HepG2 (cell line): ENCODE measurements at regions not wholly inside any gene's neighbourhood (a gene's known extent, or its start where the extent isn't known, plus 50 kb on each side); places are given as distances from the start of the nearest gene placed in this dataset.

Experiments used
- ATAC-seq: fragments of 200-7000 bp; cut with Tn5 transposase; 3 replicates; pipeline ENCODE4 v1.9.1; 2020; ENCODE audit warnings: mild to moderate bottlenecking, moderate library complexity
- BruUV-seq: library from RNA; stranded (reverse); fragments of 400-500 nt; replicated peaks from 2 replicates; lab custom pipeline; 2021; lab: Mats Ljungman, UMichigan
- CTCF ChIA-PET: fragments of 300-600 bp; formaldehyde crosslinking; extraction: SDS; loops from one replicate; lab custom pipeline; 2021; ENCODE audit warnings: low total read pairs, inconsistent platforms, low intra/inter-chr PET ratio; lab: Yijun Ruan, JAX
- POLR2A ChIA-PET: fragments of 350-600 bp; sonication (Branson Sonifier 250); formaldehyde crosslinking; loops from one replicate; lab custom pipeline; 2020; ENCODE audit warnings: antibody characterized with exemption, inconsistent platforms; lab: Yijun Ruan, JAX
- DNase-seq: peaks from one replicate; pipeline ENCODE4 v3.0.0-alpha.2; 2015; ENCODE audit warnings: low spot score
- FAIRE-seq: peaks from 3 replicates; lab custom pipeline; 2011; peaks lifted over from hg19 to GRCh38; lab: Jason Lieb, UNC
- H2AFZ ChIP-seq: one replicate; pipeline ENCODE4 v1.6.1; 2011; ENCODE audit warnings: low read length, inconsistent platforms
- H3K27ac ChIP-seq: fragments of 300-600 bp; 3 replicates; pipeline ENCODE4 v1.8.0; 2011; ENCODE audit warnings: mixed run types, mild to moderate bottlenecking, mixed read lengths, low read length, inconsistent platforms; ENCODE audit not compliant: insufficient read depth; ENCODE audit errors: extremely low read length
- H3K27me3 ChIP-seq, 2 experiments: fragments of 200-600 bp in 1 of 2; 2 replicates in 1 of 2; 3 replicates in 1 of 2; pipeline versions ENCODE4 v1.6.0 to v1.8.0; 2011; ENCODE audit warnings: low read length in 2 of 2, mild to moderate bottlenecking in 2 of 2, moderate library complexity in 2 of 2, inconsistent platforms in 1 of 2; ENCODE audit not compliant: insufficient read depth in 2 of 2, control insufficient read depth in 1 of 2
- H3K36me3 ChIP-seq, 2 experiments: fragments of 200-600 bp in 1 of 2; replicated peaks in 1 of 2; 2 replicates in 1 of 2; 3 replicates in 1 of 2; pipeline versions ENCODE4 v1.5.1 to v1.8.0; 2011; ENCODE audit warnings: low read length in 2 of 2, inconsistent platforms in 1 of 2; ENCODE audit not compliant: insufficient read depth in 2 of 2, control insufficient read depth in 1 of 2
- H3K4me1 ChIP-seq: 2 replicates; pipeline ENCODE4 v1.5.1; 2012; ENCODE audit warnings: low read length, inconsistent platforms; ENCODE audit not compliant: insufficient read depth
- H3K4me2 ChIP-seq: 2 replicates; pipeline ENCODE4 v1.6.0; 2011; ENCODE audit warnings: low read depth, low read length, inconsistent platforms
- H3K4me3 ChIP-seq, 3 experiments: fragments of 200-600 bp in 1 of 3; sonication (generic), shearing (Covaris generic) in 1 of 3; replicated peaks in 1 of 3; 2 replicates each; pipeline ENCODE4 v1.5.1; 2011 to 2016; ENCODE audit warnings: low read length in 3 of 3, inconsistent platforms in 2 of 3, low read depth in 2 of 3, mild to moderate bottlenecking in 2 of 3, control low read depth in 1 of 3, mixed read lengths in 1 of 3; ENCODE audit not compliant: insufficient read depth in 1 of 3
- H3K79me2 ChIP-seq: one replicate; pipeline ENCODE4 v1.6.1; 2011; ENCODE audit warnings: low read length, inconsistent platforms; ENCODE audit not compliant: insufficient read depth
- H3K9ac ChIP-seq: 2 replicates; pipeline ENCODE4 v1.6.0; 2011; ENCODE audit warnings: mild to moderate bottlenecking, low read depth, low read length, inconsistent platforms; ENCODE audit not compliant: insufficient read depth
- H3K9me3 ChIP-seq: 2 replicates; pipeline ENCODE4 v1.5.1; 2012; ENCODE audit warnings: mild to moderate bottlenecking, low read length
- H4K20me1 ChIP-seq: 2 replicates; pipeline ENCODE4 v1.6.0; 2011; ENCODE audit warnings: inconsistent platforms, mild to moderate bottlenecking, low read length, moderate library complexity; ENCODE audit not compliant: insufficient read depth
- BORCS8-MEF2B ChIP-seq: sonication (generic); formaldehyde crosslinking; IDR thresholded peaks from 2 replicates; pipeline ENCODE4 v1.8.0; 2022; ENCODE audit warnings: mild to moderate bottlenecking, missing genetic modification reagents
- DPF2 ChIP-seq: sonication (generic); formaldehyde crosslinking; IDR thresholded peaks from 2 replicates; pipeline ENCODE4 v1.4.0; 2020; ENCODE audit warnings: mild to moderate bottlenecking, low read depth, missing genetic modification reagents, borderline replicate concordance
- GRHL1 ChIP-seq: sonication (generic); formaldehyde crosslinking; conservative IDR thresholded peaks from 2 replicates; pipeline ENCODE4 v1.8.0; 2022; ENCODE audit warnings: missing genetic modification reagents
- HINFP ChIP-seq: sonication (generic); formaldehyde crosslinking; IDR thresholded peaks from 2 replicates; pipeline ENCODE4 v1.4.0; 2020; ENCODE audit warnings: low read depth, mild to moderate bottlenecking, missing genetic modification reagents
- HNF4A ChIP-seq: sonication (generic); formaldehyde crosslinking; IDR thresholded peaks from 2 replicates; pipeline ENCODE4 v1.4.0; 2020; ENCODE audit warnings: missing genetic modification reagents
- HNRNPK ChIP-seq: fragments of 200-400 bp; formaldehyde crosslinking; IDR thresholded peaks from 2 replicates; pipeline ENCODE4 v1.6.1; 2018; ENCODE audit warnings: low read length, low read depth, moderate library complexity, mild to moderate bottlenecking; ENCODE audit not compliant: poor library complexity, severe bottlenecking
- IRX3 ChIP-seq: sonication (generic); formaldehyde crosslinking; IDR thresholded peaks from 2 replicates; pipeline ENCODE4 v1.8.1; 2023; ENCODE audit warnings: mild to moderate bottlenecking, low read depth, missing genetic modification reagents, borderline replicate concordance
- RFXAP ChIP-seq: sonication (generic); formaldehyde crosslinking; IDR thresholded peaks from 2 replicates; pipeline ENCODE4 v1.4.0; 2020; ENCODE audit warnings: missing genetic modification reagents, borderline replicate concordance
- SALL2 ChIP-seq: sonication (generic); formaldehyde crosslinking; IDR thresholded peaks from 2 replicates; pipeline ENCODE4 v1.8.1; 2023; ENCODE audit warnings: mild to moderate bottlenecking, missing genetic modification reagents, inconsistent platforms
- SAP130 ChIP-seq: IDR thresholded peaks from 2 replicates; pipeline ENCODE4 v1.6.1; 2016; ENCODE audit warnings: low read depth
- SOX13 ChIP-seq, 3 experiments: fragments of 450-650 bp in 1 of 3; sonication (generic) in 1 of 3; formaldehyde crosslinking in 1 of 3; IDR thresholded peaks in 2 of 3; conservative IDR thresholded peaks in 1 of 3; 2 replicates each; pipeline versions ENCODE4 v1.5.0 to v1.6.1; 2016 to 2020; ENCODE audit warnings: antibody characterized with exemption in 1 of 3, mild to moderate bottlenecking in 1 of 3, missing compliant biosample characterization in 1 of 3, missing genetic modification reagents in 1 of 3, moderate library complexity in 1 of 3
- TMF1 ChIP-seq: sonication (generic); formaldehyde crosslinking; IDR thresholded peaks from 2 replicates; pipeline ENCODE4 v1.8.1; 2022; ENCODE audit warnings: low read depth, missing genetic modification reagents
- TOPORS ChIP-seq: sonication (generic); formaldehyde crosslinking; IDR thresholded peaks from 2 replicates; pipeline ENCODE4 v1.8.0; 2023; ENCODE audit warnings: mild to moderate bottlenecking, missing genetic modification reagents
- ZNF281 ChIP-seq: sonication (generic); formaldehyde crosslinking; IDR thresholded peaks from 2 replicates; pipeline ENCODE4 v1.4.0; 2020; ENCODE audit warnings: missing genetic modification reagents, borderline replicate concordance
- ZNF614 ChIP-seq: IDR thresholded peaks from 2 replicates; pipeline ENCODE4 v1.6.1; 2018; ENCODE audit warnings: missing biosample characterization, missing genetic modification reagents, inconsistent platforms, borderline replicate concordance
- ZNF616 ChIP-seq: sonication (generic); formaldehyde crosslinking; IDR thresholded peaks from 2 replicates; pipeline ENCODE4 v1.5.0; 2020; ENCODE audit warnings: low read depth, mild to moderate bottlenecking, missing genetic modification reagents
- ZNF7 ChIP-seq: IDR thresholded peaks from 2 replicates; pipeline ENCODE4 v1.6.1; 2016; ENCODE audit warnings: missing biosample characterization, missing genetic modification reagents
- WGBS: methylation state at CpG from one replicate; pipeline ENCODE4 v1.1.6; 2017; ENCODE audit warnings: low lambda C conversion rate; 5-methylcytosine and 5-hydroxymethylcytosine counted together
- in situ Hi-C: cut with HindIII; loops from 2 replicates; pipeline ENCODE4 v1.10.0; 2017; ENCODE audit warnings: low pct_unique_long_range_greater_than_20kb; ENCODE audit not compliant: extremely low pct_ligation_motif_present
- intact Hi-C: fragments of 100-400 bp; cut with micrococcal nuclease; formaldehyde crosslinking; loops from one replicate; pipeline ENCODE4 v1.10.0; 2022; ENCODE audit not compliant: unreplicated experiment

GRCh38 chr2:20149703-20150030 lies 75.3 kb downstream of the SDC1 start:
- Histone ChIP-seq H3K27ac (no peak overlapping the region), H2AFZ (no peak overlapping the region), H3K4me2 (peak overlapping the region; percentile 70), H3K4me1 (peaks cover 30% of the 10 kb centered on the region), H3K9ac (no peak overlapping the region), H3K79me2 (no peaks in the 10 kb centered on the region), H3K4me3 (peak overlapping the region in 1 of 3 experiments; percentile 44; a peak in 2 of 6 replicates), H3K36me3 (no peaks in the 10 kb centered on the region), H4K20me1 (no peaks in the 10 kb centered on the region), H3K9me3 (no peaks in the 10 kb centered on the region), H3K27me3 (peaks cover 0 to 27% of the 10 kb centered on the region in 2 experiments; a peak in 4 of 5 replicates)
- no peak for ATAC-seq
- POLR2A ChIA-PET: no interaction called here
- in situ Hi-C loops (no loop called here), intact Hi-C loops (no loop called here)
- no peak for FAIRE-seq
- TF ChIP-seq RFXAP (CRISPR knock-in tag) (no peak), ZNF7 (CRISPR knock-in tag) (no peak), DPF2 (no peak), IRX3 (CRISPR knock-in tag) (no peak), TMF1 (CRISPR knock-in tag) (no peak), SAP130 (CRISPR knock-in tag) (no peak), TOPORS (CRISPR knock-in tag) (no peak), ZNF281 (CRISPR knock-in tag) (no peak), HNF4A (CRISPR knock-in tag) (no peak), SALL2 (CRISPR knock-in tag) (no peak), GRHL1 (CRISPR knock-in tag) (no peak), ZNF614 (no peak), HINFP (CRISPR knock-in tag) (no peak), HNRNPK (no peak), BORCS8-MEF2B (CRISPR knock-in tag) (no peak), ZNF616 (CRISPR knock-in tag) (no peak), SOX13 (IDR thresholded peaks at IDR 0.05) (no peak), SOX13 (CRISPR knock-in tag; conservative IDR thresholded peaks at IDR 0.05 in 1 of 2, IDR thresholded peaks at IDR 0.05 in 1 of 2) (no peak)
- WGBS: 67% methylated on average over 4 of the region's 5 CpGs
- DNase-seq: no peak
- CTCF ChIA-PET: no interaction called here
- no TSS peak for BruUV-seq
